ENCODE measurements at regions not wholly inside any gene's neighbourhood (a gene's known extent, or its start where the extent isn't known, plus 50 kb on each side); places are given as distances from the start of the nearest gene placed in this dataset.

DNA sequence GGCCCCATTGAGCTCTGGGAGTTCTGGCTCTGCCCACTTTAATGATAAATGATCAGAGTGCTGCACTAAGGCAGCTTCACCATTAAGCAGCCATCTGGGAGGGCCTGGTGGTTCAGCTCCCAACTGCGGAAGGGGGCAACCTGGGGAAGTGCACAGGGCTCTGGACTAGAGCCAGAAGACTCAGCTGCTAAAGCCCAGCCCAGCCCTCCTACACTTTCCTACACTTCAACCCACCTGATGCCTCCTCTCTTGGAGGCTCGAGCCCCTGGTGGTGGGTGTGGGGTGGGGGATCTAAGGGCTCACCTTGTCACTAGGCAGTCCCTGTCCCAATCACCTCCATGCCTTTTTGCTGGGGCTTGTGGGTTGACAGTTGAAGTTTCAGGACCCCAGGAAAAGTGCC is 60.6 kb upstream of the ANTXRL start:
- TF ChIP-seq, protein P1, sequence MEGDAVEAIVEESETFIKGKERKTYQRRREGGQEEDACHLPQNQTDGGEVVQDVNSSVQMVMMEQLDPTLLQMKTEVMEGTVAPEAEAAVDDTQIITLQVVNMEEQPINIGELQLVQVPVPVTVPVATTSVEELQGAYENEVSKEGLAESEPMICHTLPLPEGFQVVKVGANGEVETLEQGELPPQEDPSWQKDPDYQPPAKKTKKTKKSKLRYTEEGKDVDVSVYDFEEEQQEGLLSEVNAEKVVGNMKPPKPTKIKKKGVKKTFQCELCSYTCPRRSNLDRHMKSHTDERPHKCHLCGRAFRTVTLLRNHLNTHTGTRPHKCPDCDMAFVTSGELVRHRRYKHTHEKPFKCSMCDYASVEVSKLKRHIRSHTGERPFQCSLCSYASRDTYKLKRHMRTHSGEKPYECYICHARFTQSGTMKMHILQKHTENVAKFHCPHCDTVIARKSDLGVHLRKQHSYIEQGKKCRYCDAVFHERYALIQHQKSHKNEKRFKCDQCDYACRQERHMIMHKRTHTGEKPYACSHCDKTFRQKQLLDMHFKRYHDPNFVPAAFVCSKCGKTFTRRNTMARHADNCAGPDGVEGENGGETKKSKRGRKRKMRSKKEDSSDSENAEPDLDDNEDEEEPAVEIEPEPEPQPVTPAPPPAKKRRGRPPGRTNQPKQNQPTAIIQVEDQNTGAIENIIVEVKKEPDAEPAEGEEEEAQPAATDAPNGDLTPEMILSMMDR (IDR thresholded peaks at IDR 0.05): no peak
- TF ChIP-seq POLR2AphosphoS5 (IDR thresholded peaks at IDR 0.05): no peak
